HCT116 (cell line): ENCODE measurements at regions not wholly inside any gene's neighbourhood (a gene's known extent, or its start where the extent isn't known, plus 50 kb on each side); places are given as distances from the start of the nearest gene placed in this dataset.

Source experiments
- ATAC-seq: fragments of 200-7000 bp; cut with Tn5 transposase; 2 replicates; pipeline ENCODE4 v1.9.1; 2020; ENCODE audit warnings: mild to moderate bottlenecking, moderate library complexity
- BruUV-seq: library from RNA; stranded (reverse); fragments of 400-500 nt; replicated peaks from 2 replicates; lab custom pipeline; 2021; lab: Mats Ljungman, UMichigan
- CTCF ChIA-PET: fragments of 300-600 bp; sonication (Branson Sonifier 250); formaldehyde crosslinking; loops from one replicate; lab custom pipeline; 2021; ENCODE audit warnings: antibody characterized with exemption; lab: Charles Lee
- POLR2A ChIA-PET: fragments of 300-600, 350-600 bp; sonication (Branson Sonifier 250); formaldehyde crosslinking; loops from one replicate; lab custom pipeline; 2021; ENCODE audit warnings: antibody characterized with exemption; lab: Charles Lee
- RAD21 ChIA-PET, 2 experiments: fragments of 300-600 bp; sonication (Branson Sonifier 250); formaldehyde crosslinking; loops; one replicate each; lab custom pipeline; 2023; ENCODE audit warnings: low total read pairs in 2 of 2; ENCODE audit not compliant: uncharacterized antibody in 2 of 2, unreplicated experiment in 2 of 2, low non-redundant PET in 1 of 2; lab: Charles Lee
- DNase-seq: peaks from one replicate; pipeline ENCODE4 v3.0.0-alpha.2; 2010; ENCODE audit warnings: low read depth, low spot score
- H2AFZ ChIP-seq: fragments of 200-600 bp; shearing (Covaris generic), sonication (generic); 2 replicates; pipeline ENCODE4 v1.6.1; 2017; ENCODE audit warnings: low read depth, mixed run types, mixed read lengths, antibody characterized with exemption, low read length; ENCODE audit not compliant: poor library complexity, severe bottlenecking
- H3K27ac ChIP-seq: 2 replicates; pipeline ENCODE4 v1.5.1; 2012; ENCODE audit warnings: low read depth, low read length
- H3K27me3 ChIP-seq: fragments of 200-600 bp; sonication (generic); 2 replicates; pipeline ENCODE4 v1.6.1; 2016; ENCODE audit warnings: mixed run types, low read length, mixed read lengths; ENCODE audit not compliant: insufficient read depth
- H3K36me3 ChIP-seq, 2 experiments: fragments of 200-500 bp in 1 of 2; fragments of 200-600 bp in 1 of 2; sonication (Bioruptor generic) in 1 of 2; sonication (generic) in 1 of 2; 2 replicates each; pipeline versions ENCODE4 v1.5.1 to v1.6.1; 2014 to 2016; ENCODE audit warnings: low read length in 2 of 2, inconsistent platforms in 1 of 2, mixed read lengths in 1 of 2, mixed run types in 1 of 2; ENCODE audit not compliant: insufficient read depth in 2 of 2, control insufficient read depth in 1 of 2
- H3K4me1 ChIP-seq, 2 experiments: fragments of 200-600 bp in 1 of 2; sonication (generic) in 1 of 2; 2 replicates each; pipeline versions ENCODE4 v1.5.1 to v1.6.1; 2012 to 2017; ENCODE audit warnings: low read length in 2 of 2, inconsistent platforms in 1 of 2, mild to moderate bottlenecking in 1 of 2, mixed read lengths in 1 of 2, mixed run types in 1 of 2, moderate library complexity in 1 of 2; ENCODE audit not compliant: insufficient read depth in 2 of 2, control insufficient read depth in 1 of 2
- H3K4me2 ChIP-seq: fragments of 200-600 bp; sonication (generic); 2 replicates; pipeline ENCODE4 v1.6.1; 2017; ENCODE audit warnings: mixed run types, low read length, mixed read lengths
- H3K4me3 ChIP-seq, 2 experiments: fragments of 200-600 bp in 1 of 2; sonication (generic) in 1 of 2; replicated peaks in 1 of 2; 2 replicates each; pipeline ENCODE4 v1.5.1; 2011 to 2016; ENCODE audit warnings: low read length in 2 of 2, control low read depth in 1 of 2, low read depth in 1 of 2, mild to moderate bottlenecking in 1 of 2, mixed read lengths in 1 of 2, mixed run types in 1 of 2
- H3K79me2 ChIP-seq: fragments of 200-600 bp; sonication (generic); 2 replicates; pipeline ENCODE4 v1.6.1; 2017; ENCODE audit warnings: mild to moderate bottlenecking, mixed run types, low read length, moderate library complexity, mixed read lengths; ENCODE audit not compliant: insufficient read depth
- H3K9ac ChIP-seq: fragments of 200-600 bp; sonication (generic); 2 replicates; pipeline ENCODE4 v1.6.1; 2016; ENCODE audit warnings: low read length, mixed read lengths
- H3K9me2 ChIP-seq: fragments of 200-600 bp; sonication (generic), shearing (Covaris generic); 2 replicates; pipeline ENCODE4 v1.6.1; 2017; ENCODE audit warnings: mixed run types, mild to moderate bottlenecking, moderate library complexity; ENCODE audit not compliant: insufficient read depth
- H3K9me3 ChIP-seq, 2 experiments: fragments of 200-500 bp in 1 of 2; fragments of 200-600 bp in 1 of 2; sonication (Bioruptor generic) in 1 of 2; sonication (generic) in 1 of 2; 2 replicates each; pipeline ENCODE4 v1.6.1; 2014 to 2017; ENCODE audit warnings: low read length in 2 of 2, mixed read lengths in 2 of 2, inconsistent platforms in 1 of 2, low read depth in 1 of 2, mild to moderate bottlenecking in 1 of 2, mixed run types in 1 of 2, moderate library complexity in 1 of 2; ENCODE audit not compliant: control insufficient read depth in 1 of 2, insufficient read depth in 1 of 2
- H4K20me1 ChIP-seq: fragments of 200-600 bp; sonication (generic), shearing (Covaris generic); 2 replicates; pipeline ENCODE4 v1.6.1; 2017; ENCODE audit warnings: mixed run types, mild to moderate bottlenecking, moderate library complexity; ENCODE audit not compliant: insufficient read depth
- ATF3 ChIP-seq: IDR thresholded peaks from 2 replicates; pipeline ENCODE4 v1.6.1; 2012
- CBX3 ChIP-seq: IDR thresholded peaks from 2 replicates; pipeline ENCODE4 v1.6.1; 2012; ENCODE audit warnings: low read depth
- CEBPB ChIP-seq: IDR thresholded peaks from 2 replicates; pipeline ENCODE4 v1.6.1; 2012; ENCODE audit warnings: low read depth
- CTCF ChIP-seq, 3 experiments: fragments of 200-600 bp in 1 of 3; sonication (generic) in 1 of 3; IDR thresholded peaks in 2 of 3; conservative IDR thresholded peaks in 1 of 3; 2 replicates each; pipeline ENCODE4 v1.5.1; 2012 to 2017; ENCODE audit warnings: low read depth in 2 of 3, low read length in 2 of 3, antibody characterized with exemption in 1 of 3, borderline replicate concordance in 1 of 3, control low read depth in 1 of 3, mild to moderate bottlenecking in 1 of 3, mixed read lengths in 1 of 3, mixed run types in 1 of 3, moderate library complexity in 1 of 3; ENCODE audit not compliant: insufficient read depth in 1 of 3
- EGR1 ChIP-seq: IDR thresholded peaks from 2 replicates; pipeline ENCODE4 v1.6.1; 2012; ENCODE audit warnings: low read depth
- ELF1 ChIP-seq: IDR thresholded peaks from 2 replicates; pipeline ENCODE4 v1.6.1; 2012; ENCODE audit warnings: low read depth, borderline replicate concordance
- EZH2phosphoT487 ChIP-seq: fragments of 200-600 bp; IDR thresholded peaks from 2 replicates; pipeline ENCODE4 v1.6.1; 2018; ENCODE audit warnings: antibody characterized with exemption, borderline replicate concordance
- FOSL1 ChIP-seq: IDR thresholded peaks from 2 replicates; pipeline ENCODE4 v1.6.1; 2012; ENCODE audit warnings: low read depth
- JUND ChIP-seq: IDR thresholded peaks from 2 replicates; pipeline ENCODE4 v1.6.1; 2012
- MAX ChIP-seq: IDR thresholded peaks from 2 replicates; pipeline ENCODE4 v1.6.1; 2012
- POLR2A ChIP-seq: IDR thresholded peaks from 2 replicates; pipeline ENCODE4 v1.7.0; 2011; ENCODE audit warnings: borderline replicate concordance; ENCODE audit not compliant: insufficient read depth, insufficient read length; ENCODE audit errors: extremely low read depth
- POLR2AphosphoS5 ChIP-seq: IDR thresholded peaks from 2 replicates; pipeline ENCODE4 v1.6.1; 2011; ENCODE audit warnings: mild to moderate bottlenecking, low read depth, low read length, moderate library complexity
- REST ChIP-seq: IDR thresholded peaks from 2 replicates; pipeline ENCODE4 v1.6.1; 2012; ENCODE audit warnings: low read depth
- SIN3A ChIP-seq: IDR thresholded peaks from 2 replicates; pipeline ENCODE4 v1.6.1; 2012; ENCODE audit warnings: low read depth
- SRF ChIP-seq: IDR thresholded peaks from 2 replicates; pipeline ENCODE4 v1.6.1; 2012; ENCODE audit warnings: low read depth
- YY1 ChIP-seq: IDR thresholded peaks from 2 replicates; pipeline ENCODE4 v1.6.1; 2011; ENCODE audit warnings: low read length, low read depth, moderate library complexity, mild to moderate bottlenecking; ENCODE audit not compliant: insufficient replicate concordance; ENCODE audit errors: extremely low read depth
- ZBTB33 ChIP-seq: IDR thresholded peaks from 2 replicates; pipeline ENCODE4 v1.6.1; 2011; ENCODE audit warnings: mild to moderate bottlenecking, low read length, moderate library complexity; ENCODE audit not compliant: insufficient replicate concordance; ENCODE audit errors: extremely low read depth
- ZFX ChIP-seq: fragments of 450-650 bp; IDR thresholded peaks from 2 replicates; pipeline ENCODE4 v1.6.1; 2017
- ZNF274 ChIP-seq: fragments of 200-500 bp; sonication (Bioruptor generic); IDR thresholded peaks from 2 replicates; pipeline ENCODE4 v1.6.1; 2014; ENCODE audit warnings: mild to moderate bottlenecking, low read depth, low read length, inconsistent platforms
- intact Hi-C: fragments of 100-400 bp; cut with micrococcal nuclease; formaldehyde crosslinking; loops from 2 replicates; pipeline ENCODE4 v1.10.0; 2022

GRCh38 chr13:70784207-70784989 is 676.1 kb upstream of the KLHL1 start:
- CTCF ChIA-PET, result interaction anchor here (0.6 kb wide), 1 partner anchor 219 kb away, joined by 3 read pairs; no protein-coding TSS in a partner anchor
- RAD21 ChIA-PET, result no interaction called here

More at GRCh38 chr13:70784207-70784989, 676.1 kb upstream of the KLHL1 start:
- H3K4me3 ChIP-seq, result no peak overlapping the region
- no peaks in the 10 kb centered on the region for H3K36me3 ChIP-seq
- no peak overlapping the region for H2AFZ ChIP-seq
- intact Hi-C loops, result no loop called here
- H3K27me3 ChIP-seq, result no peaks in the 10 kb centered on the region
- H3K27ac ChIP-seq, result no peak overlapping the region
- ATAC-seq (no peak), DNase-seq (no peak)
- H3K4me1 ChIP-seq, result no peaks in the 10 kb centered on the region
- no peak overlapping the region for H3K9ac ChIP-seq
- POLR2A ChIA-PET, result no interaction called here
- H3K4me2 ChIP-seq, result no peak overlapping the region
- H3K79me2 ChIP-seq, result no peaks in the 10 kb centered on the region
- H4K20me1 ChIP-seq, result no peaks in the 10 kb centered on the region
- no peaks in the 10 kb centered on the region for H3K9me2 ChIP-seq
- H3K9me3 ChIP-seq, result 0 out of 4 replicates have a peak, but pooled peaks cover 0 to 3% of the 10 kb centered on the region in 2 experiments
- no TSS peak for BruUV-seq
- no peak for TF ChIP-seq YY1
- no peak for TF ChIP-seq ZNF274
- TF ChIP-seq CEBPB, result no peak
- no peak for TF ChIP-seq ELF1
- no peak for TF ChIP-seq POLR2AphosphoS5
- TF ChIP-seq ZBTB33, result no peak
- no peak for TF ChIP-seq JUND
- TF ChIP-seq SIN3A, result no peak
- no peak for TF ChIP-seq CBX3
- TF ChIP-seq MAX, result no peak
- TF ChIP-seq SRF, result no peak
- no peak for TF ChIP-seq CTCF (IDR thresholded peaks at IDR 0.05 in 2 of 3, conservative IDR thresholded peaks at IDR 0.05 in 1 of 3; ENCODE audit: borderline replicate concordance in 1 of 3, insufficient read depth in 1 of 3, low read depth in 2 of 3, low read length in 2 of 3)
- TF ChIP-seq REST, result no peak
- no peak for TF ChIP-seq EGR1
- no peak for TF ChIP-seq ATF3
- TF ChIP-seq FOSL1, result no peak
- no peak for TF ChIP-seq POLR2A
- no peak for TF ChIP-seq ZFX
- no peak for TF ChIP-seq EZH2phosphoT487
